ENCODE measurements at regions not wholly inside any gene's neighbourhood (a gene's known extent, or its start where the extent isn't known, plus 50 kb on each side); places are given as distances from the start of the nearest gene placed in this dataset.

- Histone ChIP-seq H3K4me2 (ENCODE audit: low read depth, low read length) (no peak overlapping the region), H4K20me1 (ENCODE audit: insufficient read depth, low read length) (no peaks in the 10 kb centered on the region), H3K36me3 (replicated peaks in 1 of 2; ENCODE audit: control insufficient read depth in 1 of 2, insufficient read depth in 2 of 2, low read length in 2 of 2) (no peaks in the 10 kb centered on the region), H3K4me1 (ENCODE audit: insufficient read depth, low read length) (peaks cover 9% of the 10 kb centered on the region), H3K9me3 (ENCODE audit: low read length) (no peaks in the 10 kb centered on the region), H3K9ac (ENCODE audit: insufficient read depth, low read depth, low read length) (no peak overlapping the region), H3K4me3 (replicated peaks in 1 of 3; ENCODE audit: insufficient read depth in 1 of 3, low read depth in 2 of 3, low read length in 3 of 3) (no peak overlapping the region), H3K27me3 (ENCODE audit: control insufficient read depth in 1 of 2, insufficient read depth in 2 of 2, low read length in 2 of 2) (peaks cover 4 to 55% of the 10 kb centered on the region in 2 experiments; a peak in 4 of 5 replicates), H2AFZ (ENCODE audit: low read length) (no peak overlapping the region), H3K79me2 (ENCODE audit: insufficient read depth, low read length) (no peaks in the 10 kb centered on the region), H3K27ac (ENCODE audit: extremely low read length, insufficient read depth, low read length) (no peak overlapping the region)
- whole genome bisulfite sequencing (ENCODE audit: low lambda C conversion rate), result 39% methylated on average over 35 of the region's 38 CpGs
- DNase-seq (ENCODE audit: low spot score) (no peak), ATAC-seq (no peak), FAIRE-seq (no peak)
- TF ChIP-seq ZNF34 (CRISPR knock-in tag; IDR thresholded peaks at IDR 0.05; ENCODE audit: borderline replicate concordance) (no peak), NR2F6 (IDR thresholded peaks at IDR 0.05) (no peak), NR2F6 (CRISPR knock-in tag; IDR thresholded peaks at IDR 0.05) (no peak), KAT7 (CRISPR knock-in tag; IDR thresholded peaks at IDR 0.05; ENCODE audit: borderline replicate concordance) (no peak), ZBTB34 (CRISPR knock-in tag; IDR thresholded peaks at IDR 0.05) (no peak), ZNF354B (CRISPR knock-in tag; IDR thresholded peaks at IDR 0.05) (no peak), ZFY (CRISPR knock-in tag; IDR thresholded peaks at IDR 0.05) (no peak), HNF1A (IDR thresholded peaks at IDR 0.05; ENCODE audit: low read depth) (no peak), HNF1A (CRISPR knock-in tag; IDR thresholded peaks at IDR 0.05; ENCODE audit: borderline replicate concordance) (no peak), IRX3 (CRISPR knock-in tag; IDR thresholded peaks at IDR 0.05; ENCODE audit: borderline replicate concordance, low read depth) (no peak), ZFP62 (CRISPR knock-in tag; IDR thresholded peaks at IDR 0.05) (no peak), KDM3A (CRISPR knock-in tag; IDR thresholded peaks at IDR 0.05; ENCODE audit: low read depth) (no peak), MIER3 (CRISPR knock-in tag; IDR thresholded peaks at IDR 0.05; ENCODE audit: borderline replicate concordance) (no peak), HNRNPLL (IDR thresholded peaks at IDR 0.05; ENCODE audit: low read depth, low read length, poor library complexity, severe bottlenecking) (no peak), PRDM10 (CRISPR knock-in tag; IDR thresholded peaks at IDR 0.05; ENCODE audit: low read depth) (no peak)
- ChIA-PET CTCF (ENCODE audit: low intra/inter-chr PET ratio, low total read pairs) (no interaction called here), POLR2A (no interaction called here)
- intact Hi-C loops (cut with micrococcal nuclease; ENCODE audit: unreplicated experiment), result no loop called here
- no TSS peak for BruUV-seq (replicated peaks)
- in situ Hi-C loops (cut with HindIII; ENCODE audit: extremely low pct_ligation_motif_present, low pct_unique_long_range_greater_than_20kb), result no loop called here
Observed at GRCh38 chr22:49449811-49450446, 377.7 kb downstream of the BRD1 start.

All from HepG2 (cell line).